HG02938 (cell line): ENCODE measurements at regions not wholly inside any gene's neighbourhood (a gene's known extent, or its start where the extent isn't known, plus 50 kb on each side); places are given as distances from the start of the nearest gene placed in this dataset.
"Not testable (repeated sequence)": the region's sequence is repeated elsewhere in the genome, so short reads cannot be mapped to it uniquely, and the experiment has no call there.

Experiments
- ATAC-seq: cut with Tn5 transposase; IDR thresholded peaks from one replicate; pipeline ENCODE4 v1.9.1; 2021; ENCODE audit warnings: mild to moderate bottlenecking, moderate library complexity; ENCODE audit not compliant: unreplicated experiment

DNA sequence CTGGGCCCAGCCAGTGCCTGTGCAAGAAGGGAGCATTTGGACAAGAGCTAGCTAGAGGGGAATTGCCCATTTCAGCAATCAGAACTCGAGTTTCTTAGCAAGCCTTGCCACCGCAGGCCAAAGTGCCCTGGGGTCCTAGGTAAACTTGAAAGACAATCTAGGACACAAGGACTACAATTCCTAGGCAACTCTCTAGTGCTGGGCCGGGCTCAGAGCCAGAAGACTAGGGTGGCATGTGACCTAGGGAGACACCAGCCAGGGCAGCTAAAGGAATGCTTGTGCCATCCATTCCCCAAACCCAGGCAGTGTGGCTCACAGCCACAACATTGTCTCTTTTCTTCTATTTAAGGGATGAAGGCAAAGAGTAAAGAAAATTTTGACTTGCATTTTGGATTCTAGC, 205.0 kb downstream of the BMP4 start:
- ATAC-seq = no peak

DNA sequence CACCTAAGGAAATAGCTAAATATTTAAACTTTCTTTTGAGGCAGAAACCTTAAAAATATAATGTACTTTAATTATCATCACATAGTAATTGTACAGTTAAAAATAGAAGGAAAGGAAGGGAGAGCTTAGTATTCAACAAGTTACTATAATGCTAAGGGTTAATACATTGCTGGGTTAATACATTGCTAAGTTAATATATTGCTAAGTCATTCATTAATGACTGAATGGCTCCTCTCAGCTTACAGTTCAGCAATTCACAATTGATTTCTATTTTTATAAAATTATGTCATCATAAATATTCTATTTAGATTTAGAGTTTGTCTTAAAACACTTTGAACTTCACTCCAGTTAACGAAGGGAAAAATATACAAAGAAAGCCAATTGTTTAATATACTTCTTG, 207.9 kb downstream of the BMP4 start:
- no peak for ATAC-seq

DNA sequence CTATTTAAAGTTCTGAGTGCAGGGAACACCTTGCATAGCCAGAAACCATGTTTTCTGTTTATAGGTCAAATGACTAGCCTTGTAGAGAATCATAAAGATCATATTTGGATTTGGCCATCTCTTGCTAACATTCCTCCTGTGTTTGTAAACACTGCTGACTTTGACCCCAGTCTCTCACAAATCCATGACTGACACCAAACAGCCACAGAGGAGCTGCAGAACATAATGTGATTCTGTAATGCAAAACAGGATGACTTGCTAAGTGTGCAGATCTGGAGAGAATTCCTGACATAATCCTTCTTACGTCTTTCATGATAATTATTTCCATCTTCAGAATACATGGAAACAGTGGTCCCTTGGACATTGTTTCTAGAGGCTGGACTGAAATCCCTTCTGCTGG, 211.8 kb downstream of the BMP4 start:
- no peak for ATAC-seq

GRCh38 chr14:53743371-53743770, 213.3 kb downstream of the BMP4 start:
- ATAC-seq = no peak

DNA sequence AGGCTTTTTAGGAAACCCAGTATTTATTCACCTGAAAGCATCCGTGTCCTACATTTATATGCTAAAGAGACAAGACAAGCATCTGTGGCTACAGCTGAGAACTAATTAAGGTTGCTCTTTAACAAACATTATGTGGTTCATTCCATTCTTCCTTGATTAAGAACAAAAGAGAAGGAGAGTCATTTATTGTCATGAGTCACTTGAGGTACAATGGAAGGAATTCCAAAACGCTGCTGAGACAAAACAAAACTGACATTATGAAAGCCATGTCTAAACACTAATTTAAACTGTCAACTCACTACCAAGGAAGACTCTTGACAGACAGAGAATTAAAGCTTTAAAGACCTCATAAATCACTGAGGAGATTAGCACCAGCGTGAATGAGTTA, 214.4 kb downstream of the BMP4 start:
- ATAC-seq = no peak

GRCh38 chr14:53741479-53742232, 215.0 kb downstream of the BMP4 start:
- ATAC-seq = no peak

GRCh38 chr14:53740570-53740969, 216.1 kb downstream of the BMP4 start:
- no peak for ATAC-seq

DNA sequence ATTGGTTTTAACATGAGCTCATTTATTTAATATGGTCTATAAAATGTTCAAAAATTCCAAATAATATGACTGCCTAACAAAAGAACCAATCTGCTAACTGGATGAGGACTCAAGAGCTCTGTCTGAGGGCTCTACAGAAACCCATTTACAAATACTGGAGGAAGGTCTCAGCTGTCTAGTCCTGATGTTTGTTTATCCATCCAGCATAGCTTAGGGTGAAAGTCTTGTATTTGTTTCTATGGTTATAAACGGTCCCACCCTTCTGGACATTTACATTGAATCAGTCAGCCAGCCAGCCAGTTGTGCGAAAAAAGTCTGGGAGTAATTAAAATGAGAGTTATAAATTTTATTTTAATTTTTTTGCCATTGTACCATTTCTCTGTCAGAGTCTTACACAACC, 220.7 kb downstream of the BMP4 start:
- ATAC-seq = no peak

DNA sequence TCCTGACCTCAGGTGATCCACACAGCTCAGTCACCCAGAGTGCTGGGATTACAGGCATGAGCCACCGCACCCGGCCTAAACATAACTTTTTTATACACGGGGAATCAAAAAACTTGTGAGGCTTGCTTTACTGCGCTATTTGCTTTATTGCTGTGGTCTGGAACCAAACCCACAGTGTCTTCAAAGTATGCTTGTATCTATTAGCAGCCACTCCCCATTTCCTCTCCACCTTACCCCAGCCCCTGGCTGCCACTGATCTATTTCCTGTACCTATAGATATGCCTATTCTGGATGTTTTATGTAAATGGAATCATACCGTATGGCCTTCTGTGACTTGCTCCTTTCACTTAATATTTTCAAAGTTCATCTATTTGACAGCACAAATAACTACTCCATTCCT, 233.4 kb downstream of the BMP4 start:
- no peak for ATAC-seq

DNA sequence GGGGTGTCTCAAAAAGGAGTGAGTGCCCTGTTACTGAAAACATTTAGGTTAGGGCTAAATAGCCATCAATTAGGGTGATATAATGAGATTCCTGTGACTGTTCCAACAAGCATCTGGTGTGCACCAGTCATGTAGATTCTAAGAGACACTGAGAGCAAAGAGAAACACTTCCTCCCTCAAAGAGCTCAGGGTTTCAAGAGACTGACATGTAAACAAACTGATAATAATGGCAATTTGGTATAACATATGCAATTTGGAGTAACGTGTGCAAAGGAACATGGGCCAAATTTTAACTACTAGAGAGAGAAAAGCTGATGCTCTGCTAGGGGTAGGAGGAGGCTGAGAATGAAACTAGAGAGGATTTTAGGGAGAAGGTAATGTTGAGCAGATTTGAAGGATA, 237.1 kb downstream of the BMP4 start:
- ATAC-seq = no peak

- ATAC-seq = no peak
Observed at GRCh38 chr14:53716578-53716977, 240.0 kb downstream of the BMP4 start.

DNA sequence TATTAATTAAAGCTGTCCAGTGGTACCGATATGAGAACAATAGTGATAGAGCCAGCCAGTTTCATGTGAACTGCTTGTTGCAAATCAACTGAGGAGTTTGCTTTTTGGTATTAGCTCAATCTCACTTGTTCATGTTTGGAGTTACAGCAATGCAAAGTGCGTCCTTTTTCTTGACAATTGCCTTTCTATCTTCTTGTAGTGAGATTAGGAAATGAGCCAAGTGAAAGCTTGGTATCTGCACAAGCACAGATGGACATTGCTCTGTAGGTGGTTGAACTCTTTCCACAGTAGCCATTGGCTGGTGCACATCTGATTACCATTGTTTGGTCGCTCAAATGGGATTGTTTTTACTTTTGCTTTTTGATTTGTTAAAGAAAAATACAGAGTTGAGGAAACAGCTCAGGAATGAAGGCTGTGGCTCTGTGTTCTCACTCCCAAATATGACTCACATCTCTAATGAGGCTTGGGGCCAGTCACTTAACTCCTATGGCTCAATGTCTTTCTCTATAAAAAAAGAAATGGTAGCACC, 241.4 kb downstream of the BMP4 start:
- ATAC-seq = no peak

DNA sequence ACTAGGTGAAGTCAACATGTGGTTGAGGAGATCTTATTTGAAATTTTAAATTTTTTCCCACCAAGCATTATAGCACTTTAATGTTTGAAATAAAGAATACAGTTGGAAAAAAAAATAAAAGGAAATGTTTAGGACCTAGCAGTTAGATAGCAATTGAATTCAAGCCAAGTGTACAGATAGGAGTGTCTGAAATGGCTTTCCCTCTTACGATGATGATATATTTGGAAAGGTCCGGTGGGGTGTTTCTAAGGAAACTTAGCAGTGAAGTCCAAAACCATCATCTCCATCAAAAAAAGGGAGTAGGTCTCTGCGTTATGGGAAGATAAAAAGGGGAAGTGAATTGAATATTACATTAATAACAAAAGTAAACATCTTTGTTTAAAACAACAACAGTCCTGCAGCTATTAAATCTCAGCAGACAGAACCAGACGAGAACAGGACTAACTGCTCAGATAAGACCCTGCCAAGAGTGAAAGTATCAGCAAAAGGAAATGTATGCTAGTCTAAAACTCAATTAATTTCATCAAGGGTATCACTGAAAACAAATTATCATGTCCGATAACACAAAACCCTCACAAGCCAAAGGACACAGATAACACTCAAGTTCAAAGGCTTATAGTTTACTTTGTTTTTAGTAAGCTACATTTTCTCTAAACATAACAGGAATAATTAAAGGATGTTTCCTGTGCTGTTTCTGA, 242.0 kb downstream of the BMP4 start:
- no peak for ATAC-seq

- ATAC-seq = not testable (repeated sequence)
Observed at GRCh38 chr14:53712901-53713300, 243.7 kb downstream of the BMP4 start.

DNA sequence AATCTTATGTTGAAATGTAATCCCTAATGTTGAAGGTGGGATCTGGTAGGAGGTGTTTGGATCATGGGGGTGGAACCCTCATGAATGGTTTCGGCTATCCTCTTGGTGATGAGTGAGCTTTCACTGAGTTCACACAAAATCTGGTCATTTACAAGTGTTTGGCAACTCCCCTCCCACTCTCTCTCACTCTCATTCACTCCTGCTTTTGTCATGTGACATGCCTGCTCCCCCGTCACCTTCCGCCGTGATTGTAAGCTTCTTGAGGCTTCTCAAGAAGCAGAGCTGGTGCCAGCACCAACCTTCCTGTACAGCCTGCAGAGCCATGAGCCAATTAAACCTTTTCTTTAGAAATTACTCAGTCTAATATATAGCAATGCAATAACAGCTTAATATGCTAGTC, 245.4 kb downstream of the BMP4 start:
- no peak for ATAC-seq

DNA sequence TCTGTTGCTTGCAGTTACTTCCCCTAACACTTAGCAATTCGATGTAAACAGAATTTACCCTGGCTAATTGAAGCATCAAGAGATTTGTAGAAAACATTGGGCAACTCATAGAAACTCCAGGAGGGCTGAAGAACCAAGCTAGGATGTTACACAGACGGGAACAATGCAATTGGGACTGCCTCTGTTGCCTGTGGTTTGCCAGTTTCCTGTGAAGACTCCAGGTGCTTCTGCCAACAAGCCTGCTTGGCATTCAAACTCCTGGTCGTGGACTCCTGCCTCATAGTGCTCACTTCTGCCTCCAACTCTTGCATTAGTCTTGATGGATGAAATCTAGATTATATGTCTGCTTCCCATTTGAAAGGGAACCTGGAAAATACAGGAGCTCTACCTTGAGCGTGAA, 246.0 kb downstream of the BMP4 start:
- no peak for ATAC-seq

DNA sequence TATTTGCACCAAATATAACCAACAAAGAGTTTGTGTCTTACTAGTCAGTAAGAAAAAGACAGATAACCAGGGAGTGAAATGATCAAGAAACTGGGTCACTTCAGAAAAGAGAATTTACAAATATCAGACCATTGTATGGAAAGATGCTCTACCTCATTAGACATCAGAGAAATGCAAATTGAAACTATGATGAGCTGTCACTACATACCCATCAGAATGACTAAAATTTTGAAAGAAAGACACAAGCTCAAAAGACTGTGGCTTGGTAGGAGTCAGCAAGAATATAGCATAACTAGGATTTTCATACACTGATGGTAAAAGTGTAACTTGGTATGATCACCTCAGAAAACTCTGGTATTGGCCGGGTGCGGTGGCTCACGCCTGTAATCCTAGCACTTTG, 247.2 kb downstream of the BMP4 start:
- no peak for ATAC-seq

DNA sequence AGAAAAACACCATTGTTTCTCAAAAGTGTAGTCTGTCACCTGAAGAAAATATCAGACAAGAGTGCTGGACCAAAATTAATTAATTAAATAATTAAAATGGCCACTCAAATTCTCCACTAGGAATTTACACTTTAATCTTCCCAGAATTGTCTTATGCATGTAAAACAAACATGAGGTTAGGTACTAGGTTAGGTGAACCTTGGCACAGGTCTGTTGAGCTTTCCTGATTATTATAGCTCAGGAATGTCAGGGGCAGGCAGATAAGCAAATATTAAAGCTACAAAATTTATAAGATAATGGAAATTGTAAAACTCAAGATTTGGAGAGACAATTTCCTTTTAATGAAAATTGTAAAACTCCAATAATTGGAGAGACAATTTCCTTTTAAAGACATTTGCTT, 253.2 kb downstream of the BMP4 start:
- ATAC-seq = no peak

- ATAC-seq = peak; percentile 70
Observed at GRCh38 chr14:53701108-53701875, 255.3 kb downstream of the BMP4 start.

DNA sequence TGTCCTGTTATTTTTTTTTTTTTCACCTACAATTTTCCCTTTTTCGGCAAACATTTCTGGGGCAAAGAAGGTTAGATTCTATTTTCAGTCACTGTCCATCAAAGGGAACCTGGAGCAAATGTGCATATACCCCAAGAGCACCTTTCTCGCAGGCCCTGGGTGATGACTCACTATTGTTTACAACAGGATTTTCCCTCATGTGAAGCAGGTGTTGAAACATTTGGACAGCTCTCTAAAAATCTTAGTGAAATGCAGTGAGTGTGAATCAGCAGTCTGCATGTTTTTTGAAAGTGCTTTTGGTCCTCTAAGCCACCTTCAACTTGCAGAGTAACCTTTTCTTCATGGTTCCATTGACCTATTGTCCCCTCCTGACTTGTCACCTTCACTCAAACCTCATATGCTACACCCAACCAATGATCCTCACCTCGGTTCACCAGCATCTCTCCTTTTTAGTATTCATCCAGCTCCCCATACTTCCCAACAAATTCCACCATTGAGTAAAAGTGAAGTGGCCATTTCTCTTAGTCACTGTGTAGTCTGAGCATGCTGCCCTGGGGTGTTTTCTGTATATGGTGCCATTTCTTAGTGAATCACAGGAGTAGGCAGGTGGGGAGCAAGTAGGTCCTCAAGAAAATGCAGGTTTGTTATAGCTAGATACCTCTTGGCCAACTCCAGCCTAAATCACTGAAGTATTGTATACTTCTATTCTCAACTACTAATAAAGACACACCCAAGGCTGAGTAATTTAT, 260.2 kb downstream of the BMP4 start:
- no peak for ATAC-seq

GRCh38 chr14:53695692-53696214, 260.9 kb downstream of the BMP4 start:
- no peak for ATAC-seq
